Stromal cell of bone marrow (primary cell): ENCODE measurements at regions not wholly inside any gene's neighbourhood (a gene's known extent, or its start where the extent isn't known, plus 50 kb on each side); places are given as distances from the start of the nearest gene placed in this dataset.

ENCODE experiments used
- DNase-seq: peaks from one replicate; pipeline ENCODE4 v3.0.0-alpha.2; 2012; ENCODE audit warnings: low read depth

DNA sequence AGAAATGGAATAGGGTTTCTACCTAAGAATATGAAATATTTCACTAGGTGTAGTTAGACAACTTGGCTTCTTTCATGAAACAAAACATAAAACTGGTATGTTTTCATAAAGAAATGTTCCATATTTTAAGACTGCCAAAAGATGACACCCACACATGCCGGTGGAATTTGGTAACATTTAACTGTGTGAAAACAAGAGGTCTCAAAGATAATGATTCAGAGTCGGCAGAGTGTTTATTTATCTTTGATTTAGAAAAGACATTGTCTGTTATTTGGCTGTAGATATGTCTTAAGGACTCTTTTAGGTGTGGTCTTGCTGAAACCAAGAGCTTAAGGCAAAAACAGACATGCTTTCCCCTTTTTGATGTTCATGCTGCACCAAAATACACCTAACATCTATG is 63.5 kb upstream of the FN1 start:
- DNase-seq, result no peak

DNA sequence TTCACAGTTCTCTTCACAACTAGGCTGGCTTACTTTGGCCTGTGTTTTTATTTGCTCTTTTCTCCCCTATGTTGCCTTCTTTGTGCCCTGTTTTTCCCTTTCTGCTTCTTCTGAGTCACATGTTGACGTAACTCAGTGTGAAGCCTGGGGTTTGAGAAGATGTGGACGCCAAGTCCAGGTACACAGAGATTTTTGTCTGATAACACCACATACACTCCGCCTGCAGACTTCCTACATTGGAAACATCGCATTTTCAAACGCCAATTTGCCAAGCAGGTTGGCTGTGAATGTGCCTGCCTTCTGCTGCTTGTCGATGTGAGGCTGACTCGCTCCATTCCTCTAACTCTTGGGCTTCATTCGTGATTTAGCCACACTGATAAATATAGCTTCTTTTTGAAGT is 62.6 kb upstream of the FN1 start:
- DNase-seq, result no peak

GRCh38 chr2:215493376-215493775 is 57.5 kb upstream of the FN1 start:
- no peak for DNase-seq

DNA sequence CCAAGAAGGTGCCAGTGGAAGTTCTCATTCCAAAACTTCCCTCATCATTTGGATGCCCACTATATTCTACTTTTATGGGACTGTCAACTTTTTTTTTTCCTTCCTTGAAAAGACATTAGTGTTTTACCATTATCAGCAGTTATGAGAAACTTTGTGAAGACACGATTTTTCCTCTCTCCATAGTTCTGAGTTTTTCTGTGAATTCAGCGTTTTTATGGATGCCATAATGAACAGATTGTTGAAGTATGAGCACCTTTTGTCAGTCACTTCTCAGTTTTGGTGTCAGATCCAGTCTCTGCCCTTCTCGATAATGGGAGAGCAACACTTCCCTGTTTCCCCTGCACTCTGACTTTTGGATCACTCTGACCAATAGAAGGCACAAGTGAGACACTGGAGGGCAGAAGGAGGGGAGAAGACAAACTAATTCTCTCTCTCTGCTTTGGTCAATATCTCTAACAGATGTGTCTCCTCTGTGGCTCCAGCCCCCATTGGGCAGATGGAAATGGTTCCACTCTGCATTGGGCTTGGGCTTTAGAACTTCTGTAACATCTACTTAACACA is 53.5 kb upstream of the FN1 start:
- no peak for DNase-seq

DNA sequence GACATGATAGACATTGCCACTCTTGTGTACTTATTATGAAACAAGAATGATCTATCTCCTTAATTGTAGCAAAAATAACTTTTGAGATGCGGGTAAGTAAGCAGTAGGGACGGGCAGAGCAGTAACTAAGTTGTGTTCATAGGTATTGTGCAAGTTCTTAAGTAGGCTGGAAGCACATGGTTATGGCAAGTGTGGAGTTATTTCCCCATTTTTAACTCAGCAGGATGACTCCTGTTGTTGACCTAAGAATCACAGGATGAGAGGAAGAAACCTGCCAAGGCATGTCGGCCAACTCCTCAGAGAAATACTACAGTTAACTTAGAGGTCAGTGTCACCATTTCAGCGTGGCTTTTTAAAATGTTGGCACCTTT is 51.1 kb upstream of the FN1 start:
- DNase-seq, result no peak

- no peak for DNase-seq
Observed at GRCh38 chr2:215486291-215487001, 50.6 kb upstream of the FN1 start.
